H9 (cell line): ENCODE measurements at regions not wholly inside any gene's neighbourhood (a gene's known extent, or its start where the extent isn't known, plus 50 kb on each side); places are given as distances from the start of the nearest gene placed in this dataset.

ENCODE experiments used
- DNase-seq: peaks from one replicate; pipeline ENCODE4 v3.0.0-alpha.2; 2017
- H2AFZ ChIP-seq: one replicate; pipeline ENCODE4 v1.6.1; 2013; ENCODE audit warnings: mild to moderate bottlenecking, low read length, control low read depth, moderate library complexity
- H2AK5ac ChIP-seq: 2 replicates; pipeline ENCODE4 v1.6.1; 2013; ENCODE audit warnings: low read length, control low read depth, mixed read lengths; ENCODE audit not compliant: insufficient read length
- H2BK120ac ChIP-seq: one replicate; pipeline ENCODE4 v1.6.1; 2013; ENCODE audit warnings: low read depth, mild to moderate bottlenecking, low read length, control low read depth, inconsistent platforms; ENCODE audit not compliant: poor library complexity, severe bottlenecking
- H2BK12ac ChIP-seq: 2 replicates; pipeline ENCODE4 v1.6.1; 2013; ENCODE audit warnings: low read length, control low read depth, mixed read lengths, low read depth; ENCODE audit not compliant: insufficient read length
- H2BK15ac ChIP-seq: 2 replicates; pipeline ENCODE4 v1.6.1; 2013; ENCODE audit warnings: low read depth, low read length, control low read depth
- H2BK20ac ChIP-seq: one replicate; pipeline ENCODE4 v1.6.1; 2013; ENCODE audit warnings: low read depth, mild to moderate bottlenecking, low read length, control low read depth, inconsistent platforms; ENCODE audit not compliant: poor library complexity, severe bottlenecking
- H2BK5ac ChIP-seq: 2 replicates; pipeline ENCODE4 v1.6.1; 2013; ENCODE audit warnings: low read length, control low read depth, mixed read lengths; ENCODE audit not compliant: insufficient read length
- H3K14ac ChIP-seq: 2 replicates; pipeline ENCODE4 v1.6.1; 2013; ENCODE audit warnings: low read length, control low read depth; ENCODE audit not compliant: insufficient read depth
- H3K18ac ChIP-seq: 2 replicates; pipeline ENCODE4 v1.6.1; 2013; ENCODE audit warnings: low read depth, mild to moderate bottlenecking, mixed read lengths, low read length, control low read depth; ENCODE audit not compliant: insufficient read length
- H3K23ac ChIP-seq: 2 replicates; pipeline ENCODE4 v1.6.1; 2013; ENCODE audit warnings: low read length, control low read depth, mixed read lengths, low read depth; ENCODE audit not compliant: insufficient read length
- H3K23me2 ChIP-seq: 2 replicates; pipeline ENCODE4 v1.6.1; 2013; ENCODE audit warnings: low read depth, mild to moderate bottlenecking, mixed read lengths, low read length, control low read depth; ENCODE audit not compliant: insufficient read length, poor library complexity, severe bottlenecking
- H3K27ac ChIP-seq: 2 replicates; pipeline ENCODE4 v1.5.1; 2013; ENCODE audit warnings: low read length, control low read depth, mixed read lengths, low read depth; ENCODE audit not compliant: insufficient read length
- H3K27me3 ChIP-seq: 2 replicates; pipeline ENCODE4 v1.6.1; 2013; ENCODE audit warnings: low read length, control low read depth, inconsistent platforms; ENCODE audit not compliant: insufficient read depth
- H3K4ac ChIP-seq: 2 replicates; pipeline ENCODE4 v1.6.1; 2013; ENCODE audit warnings: low read depth, mild to moderate bottlenecking, control low read depth, inconsistent platforms, low read length, moderate library complexity
- H3K4me1 ChIP-seq: 2 replicates; pipeline ENCODE4 v1.6.1; 2013; ENCODE audit warnings: low read length, control low read depth, inconsistent platforms; ENCODE audit not compliant: insufficient read depth
- H3K4me2 ChIP-seq: 2 replicates; pipeline ENCODE4 v1.6.1; 2013; ENCODE audit warnings: low read length, control low read depth, mixed read lengths; ENCODE audit not compliant: insufficient read length, insufficient read depth
- H3K56ac ChIP-seq: 2 replicates; pipeline ENCODE4 v1.6.1; 2013; ENCODE audit warnings: low read depth, mild to moderate bottlenecking, mixed read lengths, low read length, control low read depth; ENCODE audit not compliant: insufficient read length
- H3K79me1 ChIP-seq: 2 replicates; pipeline ENCODE4 v1.6.1; 2013; ENCODE audit warnings: low read depth, mild to moderate bottlenecking, moderate library complexity, low read length, control low read depth, inconsistent platforms; ENCODE audit not compliant: insufficient read depth, poor library complexity, severe bottlenecking
- H3K79me2 ChIP-seq: 2 replicates; pipeline ENCODE4 v1.6.1; 2013; ENCODE audit warnings: low read length, control low read depth, inconsistent platforms; ENCODE audit not compliant: insufficient read depth
- H3K9ac ChIP-seq: 2 replicates; pipeline ENCODE4 v1.6.1; 2013; ENCODE audit warnings: low read length, control low read depth, mixed read lengths; ENCODE audit not compliant: insufficient read length; ENCODE audit errors: extremely low read depth
- H3K9me3 ChIP-seq: one replicate; pipeline ENCODE4 v1.6.1; 2013; ENCODE audit warnings: low read depth, low read length, inconsistent platforms; ENCODE audit not compliant: control insufficient read depth
- H3T11ph ChIP-seq: one replicate; pipeline ENCODE4 v1.6.1; 2013; ENCODE audit warnings: mild to moderate bottlenecking, low read length, control low read depth, inconsistent platforms
- H4K20me1 ChIP-seq: one replicate; pipeline ENCODE4 v1.6.1; 2013; ENCODE audit not compliant: control insufficient read depth, insufficient read length, insufficient read depth
- H4K5ac ChIP-seq: 2 replicates; pipeline ENCODE4 v1.6.1; 2013; ENCODE audit warnings: low read depth, mild to moderate bottlenecking, mixed read lengths, low read length, control low read depth; ENCODE audit not compliant: insufficient read length
- H4K8ac ChIP-seq: replicated peaks from 2 replicates; pipeline ENCODE4 v1.6.1; 2013; ENCODE audit warnings: low read length, control low read depth, mixed read lengths, low read depth; ENCODE audit not compliant: insufficient read length
- H4K91ac ChIP-seq: 2 replicates; pipeline ENCODE4 v1.6.1; 2013; ENCODE audit warnings: low read depth, mild to moderate bottlenecking, moderate library complexity, mixed read lengths, low read length, control low read depth; ENCODE audit not compliant: insufficient read length
- H3K27ac Mint-ChIP-seq, 3 experiments: 2 replicates in 2 of 3; 3 replicates in 1 of 3; pipeline ENCODE4 v1.8.0; 2020 to 2021; ENCODE audit warnings: mixed read lengths in 3 of 3, mild to moderate bottlenecking in 1 of 3, moderate library complexity in 1 of 3
- H3K27me3 Mint-ChIP-seq: 2 replicates; pipeline ENCODE4 v1.8.0; 2021; ENCODE audit warnings: low read depth, mild to moderate bottlenecking, moderate library complexity, mixed read lengths
- H3K36me3 Mint-ChIP-seq, 3 experiments: 2 replicates in 2 of 3; 3 replicates in 1 of 3; pipeline ENCODE4 v1.8.0; 2020 to 2021; ENCODE audit warnings: low read depth in 3 of 3, mixed read lengths in 3 of 3; ENCODE audit not compliant: insufficient read depth in 1 of 3
- H3K4me1 Mint-ChIP-seq, 2 experiments: 2 replicates each; pipeline ENCODE4 v1.8.0; 2020; ENCODE audit warnings: mixed read lengths in 2 of 2
- H3K4me3 Mint-ChIP-seq, 2 experiments: 2 replicates in 1 of 2; 3 replicates in 1 of 2; pipeline ENCODE4 v1.8.0; 2020 to 2021; ENCODE audit warnings: mild to moderate bottlenecking in 2 of 2, mixed read lengths in 2 of 2, moderate library complexity in 1 of 2
- H3K9me3 Mint-ChIP-seq, 2 experiments: 2 replicates in 1 of 2; 3 replicates in 1 of 2; pipeline ENCODE4 v1.8.0; 2020; ENCODE audit warnings: mild to moderate bottlenecking in 2 of 2, mixed read lengths in 2 of 2, moderate library complexity in 1 of 2
- CTCF ChIP-seq: fragments of 200-600 bp; sonication (generic); conservative IDR thresholded peaks from 3 replicates; pipeline ENCODE4 v1.8.0; 2021; ENCODE audit warnings: antibody characterized with exemption, mild to moderate bottlenecking
- WGBS: extraction: QIAGEN DNeasy Blood & Tissue Kit; methylation state at CpG from one replicate; pipeline ENCODE4 v1.1.7; 2013; ENCODE audit warnings: missing lambda C conversion rate, low lambda C conversion rate, mixed read lengths; ENCODE audit not compliant: insufficient read length; ENCODE audit errors: extremely low coverage; 5-methylcytosine and 5-hydroxymethylcytosine counted together

DNA sequence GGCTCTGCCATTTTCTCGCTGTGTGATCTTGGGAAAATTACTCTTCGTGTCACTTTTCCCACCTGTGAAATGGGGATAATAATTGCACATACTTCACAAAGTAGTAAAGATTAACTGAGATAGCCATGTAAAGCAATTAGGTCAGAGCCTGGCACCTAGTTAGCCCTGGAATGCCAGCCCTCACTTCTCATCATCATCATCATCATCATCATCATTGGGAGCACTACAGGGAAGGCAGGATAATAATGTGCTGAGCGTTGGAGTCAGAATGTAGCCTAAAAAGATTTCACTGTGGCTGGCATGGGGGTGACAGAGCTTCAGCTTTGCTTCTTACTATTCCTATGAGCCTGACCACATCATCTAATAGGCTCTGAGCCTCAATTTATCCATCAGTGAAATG lies 362.6 kb downstream of the TOX3 start:
- Histone ChIP-seq H4K20me1 (no peaks in the 10 kb centered on the region), H3T11ph (no peak overlapping the region), H3K9me3 (no peaks in the 10 kb centered on the region), H4K8ac (no peak overlapping the region), H3K9ac (no peak overlapping the region), H3K4me2 (no peak overlapping the region), H3K4me1 (no peaks in the 10 kb centered on the region), H3K4ac (no peak overlapping the region), H3K27me3 (no peaks in the 10 kb centered on the region), H2BK20ac (no peak overlapping the region), H2AFZ (no peak overlapping the region), H3K18ac (no peak overlapping the region), H3K14ac (no peak overlapping the region), H3K23ac (no peak overlapping the region), H3K23me2 (no peaks in the 10 kb centered on the region), H2BK5ac (no peak overlapping the region), H2BK12ac (no peak overlapping the region), H3K79me1 (no peaks in the 10 kb centered on the region), H3K56ac (no peak overlapping the region), H2BK120ac (no peak overlapping the region), H4K5ac (no peak overlapping the region), H2AK5ac (no peak overlapping the region), H3K27ac (no peak overlapping the region), H4K91ac (no peak overlapping the region), H3K79me2 (no peaks in the 10 kb centered on the region), H2BK15ac (no peak overlapping the region)
- peaks cover 0 to 5% of the 10 kb centered on the region in 2 experiments; a peak in 1 of 4 replicates for H3K4me1 Mint-ChIP-seq
- DNase-seq = no peak
- H3K27ac Mint-ChIP-seq = no peak overlapping the region
- TF ChIP-seq CTCF = no peak
- no CpG with 5 or more reads among the region's 3 CpGs for WGBS
- no peaks in the 10 kb centered on the region for H3K27me3 Mint-ChIP-seq
- H3K36me3 Mint-ChIP-seq = no peaks in the 10 kb centered on the region; a peak in 1 of 7 replicates
- no peak overlapping the region; a peak in 1 of 5 replicates for H3K4me3 Mint-ChIP-seq
- H3K9me3 Mint-ChIP-seq = no peaks in the 10 kb centered on the region
